WTC11 (cell line): ENCODE measurements at regions not wholly inside any gene's neighbourhood (a gene's known extent, or its start where the extent isn't known, plus 50 kb on each side); places are given as distances from the start of the nearest gene placed in this dataset.
A peak's percentile ranks its signal among the peaks of the same experiment; 100 is the strongest.

Source experiments
- ATAC-seq: fragments of 200-7000 bp; cut with Tn5 transposase; 2 replicates; pipeline ENCODE4 v1.10.0; 2021; ENCODE audit warnings: mild to moderate bottlenecking, moderate library complexity
- CTCF ChIA-PET: fragments of 300-600 bp; sonication (Branson Sonifier 250); formaldehyde crosslinking; loops from one replicate; lab custom pipeline; 2021; ENCODE audit warnings: antibody characterized with exemption; lab: Charles Lee
- POLR2A ChIA-PET: fragments of 350-600 bp; sonication (Branson Sonifier 250); formaldehyde crosslinking; loops from one replicate; lab custom pipeline; 2021; ENCODE audit warnings: antibody characterized with exemption; lab: Charles Lee
- DNase-seq: peaks from one replicate; pipeline ENCODE4 v3.0.0; 2021; ENCODE audit warnings: low spot score
- H3K27ac Mint-ChIP-seq: 2 replicates; pipeline ENCODE4 v1.8.0; 2021; ENCODE audit warnings: mixed read lengths
- H3K27me3 Mint-ChIP-seq: 2 replicates; pipeline ENCODE4 v1.8.0; 2021; ENCODE audit warnings: low read depth, mild to moderate bottlenecking, moderate library complexity, mixed read lengths
- H3K36me3 Mint-ChIP-seq: 2 replicates; pipeline ENCODE4 v1.8.0; 2021; ENCODE audit warnings: mixed read lengths
- H3K4me1 Mint-ChIP-seq: 2 replicates; pipeline ENCODE4 v1.8.0; 2022; ENCODE audit warnings: mixed read lengths
- H3K4me3 Mint-ChIP-seq: 2 replicates; pipeline ENCODE4 v1.8.0; 2021; ENCODE audit warnings: mild to moderate bottlenecking, moderate library complexity, mixed read lengths
- H3K9me3 Mint-ChIP-seq: 2 replicates; pipeline ENCODE4 v1.8.0; 2021; ENCODE audit warnings: mixed read lengths
- CBFB ChIP-seq: sonication (generic); formaldehyde crosslinking; IDR thresholded peaks from 2 replicates; pipeline ENCODE4 v1.8.1; 2022; ENCODE audit warnings: mild to moderate bottlenecking, low read depth, missing genetic modification reagents
- NFYB ChIP-seq: sonication (generic); formaldehyde crosslinking; conservative IDR thresholded peaks from 2 replicates; pipeline ENCODE4 v1.8.0; 2022; ENCODE audit warnings: low read depth, missing genetic modification reagents
- SP1 ChIP-seq: sonication (generic); formaldehyde crosslinking; conservative IDR thresholded peaks from 2 replicates; pipeline ENCODE4 v1.8.1; 2022; ENCODE audit warnings: missing genetic modification reagents
- TEAD1 ChIP-seq: sonication (generic); formaldehyde crosslinking; IDR thresholded peaks from 2 replicates; pipeline ENCODE4 v1.8.0; 2022; ENCODE audit warnings: mild to moderate bottlenecking, missing genetic modification reagents
- ZNF121 ChIP-seq: sonication (generic); formaldehyde crosslinking; IDR thresholded peaks from 2 replicates; pipeline ENCODE4 v1.8.0; 2023; ENCODE audit warnings: missing genetic modification reagents
- ZNF232 ChIP-seq: sonication (generic); formaldehyde crosslinking; IDR thresholded peaks from 2 replicates; pipeline ENCODE4 v1.8.0; 2022; ENCODE audit warnings: mild to moderate bottlenecking, missing genetic modification reagents
- ZNF396 ChIP-seq: fragments of 250-450 bp; sonication (Bioruptor Pico); IDR thresholded peaks from 2 replicates; pipeline ENCODE4 v1.8.0; 2021; ENCODE audit warnings: mild to moderate bottlenecking, moderate library complexity, borderline replicate concordance
- TF ChIP-seq, protein P1 (sequence below): sonication (generic); formaldehyde crosslinking; IDR thresholded peaks from 2 replicates; pipeline ENCODE4 v1.8.1; 2022; ENCODE audit warnings: mild to moderate bottlenecking, moderate library complexity, missing genetic modification reagents
- TF ChIP-seq, protein P2 (sequence below): fragments of 250-450 bp; sonication (Bioruptor Pico); IDR thresholded peaks from 2 replicates; pipeline ENCODE4 v1.9.0; 2021; ENCODE audit warnings: moderate library complexity, mild to moderate bottlenecking, inconsistent platforms, borderline replicate concordance
- TF ChIP-seq, protein P3 (sequence below): sonication (generic); formaldehyde crosslinking; IDR thresholded peaks from 2 replicates; pipeline ENCODE4 v1.8.1; 2022; ENCODE audit warnings: low read depth, missing genetic modification reagents, borderline replicate concordance
- TF ChIP-seq, protein P4 (sequence below): sonication (generic); formaldehyde crosslinking; IDR thresholded peaks from 2 replicates; pipeline ENCODE4 v1.8.0; 2023; ENCODE audit warnings: missing genetic modification reagents, mild to moderate bottlenecking, borderline replicate concordance
- TF ChIP-seq, protein P5 (sequence below): fragments of 250-450 bp; sonication (Bioruptor Pico); IDR thresholded peaks from 2 replicates; pipeline ENCODE4 v1.9.0; 2021; ENCODE audit warnings: mild to moderate bottlenecking, borderline replicate concordance
- TF ChIP-seq, protein P6 (sequence below): sonication (generic); formaldehyde crosslinking; IDR thresholded peaks from 2 replicates; pipeline ENCODE4 v1.8.1; 2023; ENCODE audit warnings: mild to moderate bottlenecking, missing genetic modification reagents, borderline replicate concordance

DNA sequence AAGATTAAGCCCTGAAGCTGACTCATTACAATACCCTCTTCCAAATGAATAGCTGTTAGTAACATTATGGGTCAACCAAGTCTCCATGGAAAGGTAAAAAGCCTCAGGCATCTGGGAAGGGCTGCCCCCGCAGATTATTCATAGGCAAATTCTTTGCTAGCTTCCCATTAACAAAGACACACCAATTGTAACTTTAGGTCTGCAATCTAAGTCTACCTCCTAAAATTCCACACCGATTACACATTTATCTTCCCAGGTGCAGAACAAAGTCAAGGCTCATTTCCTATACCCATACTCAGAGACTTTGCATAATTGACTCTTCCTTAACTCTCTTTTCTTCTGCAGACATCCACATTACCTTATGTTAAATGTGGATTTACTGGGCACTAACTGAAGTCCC lies 826.3 kb upstream of the MBL2 start (continued):
- TF ChIP-seq, protein P1, sequence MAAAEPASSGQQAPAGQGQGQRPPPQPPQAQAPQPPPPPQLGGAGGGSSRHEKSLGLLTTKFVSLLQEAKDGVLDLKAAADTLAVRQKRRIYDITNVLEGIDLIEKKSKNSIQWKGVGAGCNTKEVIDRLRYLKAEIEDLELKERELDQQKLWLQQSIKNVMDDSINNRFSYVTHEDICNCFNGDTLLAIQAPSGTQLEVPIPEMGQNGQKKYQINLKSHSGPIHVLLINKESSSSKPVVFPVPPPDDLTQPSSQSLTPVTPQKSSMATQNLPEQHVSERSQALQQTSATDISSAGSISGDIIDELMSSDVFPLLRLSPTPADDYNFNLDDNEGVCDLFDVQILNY = no peak
- TF ChIP-seq, all 79 proteins: peak for 12

DNA sequence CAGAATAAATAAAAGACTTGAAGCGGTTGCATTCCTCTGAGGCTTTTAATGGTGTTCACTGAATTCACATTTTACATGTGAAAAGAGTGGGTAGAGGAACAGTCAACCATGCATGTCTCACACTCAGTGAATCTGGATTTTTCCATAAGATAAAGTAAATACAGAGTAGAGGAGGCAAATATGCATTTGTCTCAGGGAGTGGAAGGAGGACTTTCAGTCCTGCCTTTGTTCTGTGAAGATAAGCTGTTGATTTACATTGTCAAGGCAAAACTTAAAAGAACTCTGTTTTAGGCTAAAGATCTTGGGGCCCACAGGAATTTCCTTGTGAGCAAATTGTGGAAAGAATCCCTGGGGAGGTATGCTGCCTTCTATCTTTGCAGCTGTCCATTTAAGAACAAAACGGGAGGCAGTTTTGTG lies 825.3 kb upstream of the MBL2 start:
- peak; percentile 80 for ATAC-seq
- TF ChIP-seq, protein P2, sequence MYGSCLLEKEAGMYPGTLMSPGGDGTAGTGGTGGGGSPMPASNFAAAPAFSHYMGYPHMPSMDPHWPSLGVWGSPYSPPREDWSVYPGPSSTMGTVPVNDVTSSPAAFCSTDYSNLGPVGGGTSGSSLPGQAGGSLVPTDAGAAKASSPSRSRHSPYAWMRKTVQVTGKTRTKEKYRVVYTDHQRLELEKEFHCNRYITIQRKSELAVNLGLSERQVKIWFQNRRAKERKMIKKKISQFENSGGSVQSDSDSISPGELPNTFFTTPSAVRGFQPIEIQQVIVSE = no peak
- TF ChIP-seq TEAD1 (CRISPR knock-in tag) (peak; percentile 79; the same call in 1 of the 2 replicates), ZNF232 (0 out of 2 replicates have a peak, but pooled peaks have one; percentile 61), SP1 (CRISPR knock-in tag) (0 out of 2 replicates have a peak, but pooled peaks have one; percentile 37), CBFB (CRISPR knock-in tag) (no peak), ZNF121 (CRISPR knock-in tag) (no peak), ZNF396 (CRISPR knock-in tag) (peak; percentile 24; the same call in 1 of the 2 replicates), NFYB (CRISPR knock-in tag) (no peak)
- TF ChIP-seq, protein P3, sequence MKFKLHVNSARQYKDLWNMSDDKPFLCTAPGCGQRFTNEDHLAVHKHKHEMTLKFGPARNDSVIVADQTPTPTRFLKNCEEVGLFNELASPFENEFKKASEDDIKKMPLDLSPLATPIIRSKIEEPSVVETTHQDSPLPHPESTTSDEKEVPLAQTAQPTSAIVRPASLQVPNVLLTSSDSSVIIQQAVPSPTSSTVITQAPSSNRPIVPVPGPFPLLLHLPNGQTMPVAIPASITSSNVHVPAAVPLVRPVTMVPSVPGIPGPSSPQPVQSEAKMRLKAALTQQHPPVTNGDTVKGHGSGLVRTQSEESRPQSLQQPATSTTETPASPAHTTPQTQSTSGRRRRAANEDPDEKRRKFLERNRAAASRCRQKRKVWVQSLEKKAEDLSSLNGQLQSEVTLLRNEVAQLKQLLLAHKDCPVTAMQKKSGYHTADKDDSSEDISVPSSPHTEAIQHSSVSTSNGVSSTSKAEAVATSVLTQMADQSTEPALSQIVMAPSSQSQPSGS (CRISPR knock-in tag) = no peak
- TF ChIP-seq, protein P4, sequence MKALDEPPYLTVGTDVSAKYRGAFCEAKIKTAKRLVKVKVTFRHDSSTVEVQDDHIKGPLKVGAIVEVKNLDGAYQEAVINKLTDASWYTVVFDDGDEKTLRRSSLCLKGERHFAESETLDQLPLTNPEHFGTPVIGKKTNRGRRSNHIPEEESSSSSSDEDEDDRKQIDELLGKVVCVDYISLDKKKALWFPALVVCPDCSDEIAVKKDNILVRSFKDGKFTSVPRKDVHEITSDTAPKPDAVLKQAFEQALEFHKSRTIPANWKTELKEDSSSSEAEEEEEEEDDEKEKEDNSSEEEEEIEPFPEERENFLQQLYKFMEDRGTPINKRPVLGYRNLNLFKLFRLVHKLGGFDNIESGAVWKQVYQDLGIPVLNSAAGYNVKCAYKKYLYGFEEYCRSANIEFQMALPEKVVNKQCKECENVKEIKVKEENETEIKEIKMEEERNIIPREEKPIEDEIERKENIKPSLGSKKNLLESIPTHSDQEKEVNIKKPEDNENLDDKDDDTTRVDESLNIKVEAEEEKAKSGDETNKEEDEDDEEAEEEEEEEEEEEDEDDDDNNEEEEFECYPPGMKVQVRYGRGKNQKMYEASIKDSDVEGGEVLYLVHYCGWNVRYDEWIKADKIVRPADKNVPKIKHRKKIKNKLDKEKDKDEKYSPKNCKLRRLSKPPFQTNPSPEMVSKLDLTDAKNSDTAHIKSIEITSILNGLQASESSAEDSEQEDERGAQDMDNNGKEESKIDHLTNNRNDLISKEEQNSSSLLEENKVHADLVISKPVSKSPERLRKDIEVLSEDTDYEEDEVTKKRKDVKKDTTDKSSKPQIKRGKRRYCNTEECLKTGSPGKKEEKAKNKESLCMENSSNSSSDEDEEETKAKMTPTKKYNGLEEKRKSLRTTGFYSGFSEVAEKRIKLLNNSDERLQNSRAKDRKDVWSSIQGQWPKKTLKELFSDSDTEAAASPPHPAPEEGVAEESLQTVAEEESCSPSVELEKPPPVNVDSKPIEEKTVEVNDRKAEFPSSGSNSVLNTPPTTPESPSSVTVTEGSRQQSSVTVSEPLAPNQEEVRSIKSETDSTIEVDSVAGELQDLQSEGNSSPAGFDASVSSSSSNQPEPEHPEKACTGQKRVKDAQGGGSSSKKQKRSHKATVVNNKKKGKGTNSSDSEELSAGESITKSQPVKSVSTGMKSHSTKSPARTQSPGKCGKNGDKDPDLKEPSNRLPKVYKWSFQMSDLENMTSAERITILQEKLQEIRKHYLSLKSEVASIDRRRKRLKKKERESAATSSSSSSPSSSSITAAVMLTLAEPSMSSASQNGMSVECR = no peak
- TF ChIP-seq, protein P5, sequence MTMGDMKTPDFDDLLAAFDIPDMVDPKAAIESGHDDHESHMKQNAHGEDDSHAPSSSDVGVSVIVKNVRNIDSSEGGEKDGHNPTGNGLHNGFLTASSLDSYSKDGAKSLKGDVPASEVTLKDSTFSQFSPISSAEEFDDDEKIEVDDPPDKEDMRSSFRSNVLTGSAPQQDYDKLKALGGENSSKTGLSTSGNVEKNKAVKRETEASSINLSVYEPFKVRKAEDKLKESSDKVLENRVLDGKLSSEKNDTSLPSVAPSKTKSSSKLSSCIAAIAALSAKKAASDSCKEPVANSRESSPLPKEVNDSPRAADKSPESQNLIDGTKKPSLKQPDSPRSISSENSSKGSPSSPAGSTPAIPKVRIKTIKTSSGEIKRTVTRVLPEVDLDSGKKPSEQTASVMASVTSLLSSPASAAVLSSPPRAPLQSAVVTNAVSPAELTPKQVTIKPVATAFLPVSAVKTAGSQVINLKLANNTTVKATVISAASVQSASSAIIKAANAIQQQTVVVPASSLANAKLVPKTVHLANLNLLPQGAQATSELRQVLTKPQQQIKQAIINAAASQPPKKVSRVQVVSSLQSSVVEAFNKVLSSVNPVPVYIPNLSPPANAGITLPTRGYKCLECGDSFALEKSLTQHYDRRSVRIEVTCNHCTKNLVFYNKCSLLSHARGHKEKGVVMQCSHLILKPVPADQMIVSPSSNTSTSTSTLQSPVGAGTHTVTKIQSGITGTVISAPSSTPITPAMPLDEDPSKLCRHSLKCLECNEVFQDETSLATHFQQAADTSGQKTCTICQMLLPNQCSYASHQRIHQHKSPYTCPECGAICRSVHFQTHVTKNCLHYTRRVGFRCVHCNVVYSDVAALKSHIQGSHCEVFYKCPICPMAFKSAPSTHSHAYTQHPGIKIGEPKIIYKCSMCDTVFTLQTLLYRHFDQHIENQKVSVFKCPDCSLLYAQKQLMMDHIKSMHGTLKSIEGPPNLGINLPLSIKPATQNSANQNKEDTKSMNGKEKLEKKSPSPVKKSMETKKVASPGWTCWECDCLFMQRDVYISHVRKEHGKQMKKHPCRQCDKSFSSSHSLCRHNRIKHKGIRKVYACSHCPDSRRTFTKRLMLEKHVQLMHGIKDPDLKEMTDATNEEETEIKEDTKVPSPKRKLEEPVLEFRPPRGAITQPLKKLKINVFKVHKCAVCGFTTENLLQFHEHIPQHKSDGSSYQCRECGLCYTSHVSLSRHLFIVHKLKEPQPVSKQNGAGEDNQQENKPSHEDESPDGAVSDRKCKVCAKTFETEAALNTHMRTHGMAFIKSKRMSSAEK (CRISPR knock-in tag) = no peak
- TF ChIP-seq, protein P6, sequence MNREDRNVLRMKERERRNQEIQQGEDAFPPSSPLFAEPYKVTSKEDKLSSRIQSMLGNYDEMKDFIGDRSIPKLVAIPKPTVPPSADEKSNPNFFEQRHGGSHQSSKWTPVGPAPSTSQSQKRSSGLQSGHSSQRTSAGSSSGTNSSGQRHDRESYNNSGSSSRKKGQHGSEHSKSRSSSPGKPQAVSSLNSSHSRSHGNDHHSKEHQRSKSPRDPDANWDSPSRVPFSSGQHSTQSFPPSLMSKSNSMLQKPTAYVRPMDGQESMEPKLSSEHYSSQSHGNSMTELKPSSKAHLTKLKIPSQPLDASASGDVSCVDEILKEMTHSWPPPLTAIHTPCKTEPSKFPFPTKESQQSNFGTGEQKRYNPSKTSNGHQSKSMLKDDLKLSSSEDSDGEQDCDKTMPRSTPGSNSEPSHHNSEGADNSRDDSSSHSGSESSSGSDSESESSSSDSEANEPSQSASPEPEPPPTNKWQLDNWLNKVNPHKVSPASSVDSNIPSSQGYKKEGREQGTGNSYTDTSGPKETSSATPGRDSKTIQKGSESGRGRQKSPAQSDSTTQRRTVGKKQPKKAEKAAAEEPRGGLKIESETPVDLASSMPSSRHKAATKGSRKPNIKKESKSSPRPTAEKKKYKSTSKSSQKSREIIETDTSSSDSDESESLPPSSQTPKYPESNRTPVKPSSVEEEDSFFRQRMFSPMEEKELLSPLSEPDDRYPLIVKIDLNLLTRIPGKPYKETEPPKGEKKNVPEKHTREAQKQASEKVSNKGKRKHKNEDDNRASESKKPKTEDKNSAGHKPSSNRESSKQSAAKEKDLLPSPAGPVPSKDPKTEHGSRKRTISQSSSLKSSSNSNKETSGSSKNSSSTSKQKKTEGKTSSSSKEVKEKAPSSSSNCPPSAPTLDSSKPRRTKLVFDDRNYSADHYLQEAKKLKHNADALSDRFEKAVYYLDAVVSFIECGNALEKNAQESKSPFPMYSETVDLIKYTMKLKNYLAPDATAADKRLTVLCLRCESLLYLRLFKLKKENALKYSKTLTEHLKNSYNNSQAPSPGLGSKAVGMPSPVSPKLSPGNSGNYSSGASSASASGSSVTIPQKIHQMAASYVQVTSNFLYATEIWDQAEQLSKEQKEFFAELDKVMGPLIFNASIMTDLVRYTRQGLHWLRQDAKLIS = 0 out of 2 replicates have a peak, but pooled peaks have one; percentile 67
- Mint-ChIP-seq H3K4me3 (no peak overlapping the region), H3K9me3 (peaks cover 23% of the 10 kb centered on the region), H3K36me3 (peaks cover 28% of the 10 kb centered on the region), H3K27ac (peak overlapping the region; percentile 100), H3K4me1 (peaks cover 51% of the 10 kb centered on the region), H3K27me3 (no peaks in the 10 kb centered on the region; the same call in 1 of the 2 replicates)
- DNase-seq = no peak
- POLR2A ChIA-PET = interaction anchor here (1.0 kb wide), 1 partner anchor 121 kb away, joined by 4 read pairs; no protein-coding TSS in a partner anchor
- CTCF ChIA-PET = interaction anchor here (1.2 to 2.7 kb wide), 10 partner anchors 120 to 780 kb away, joined by 3 to 14 read pairs (median 6); no protein-coding TSS in a partner anchor
